Thymus (tissue), 11 donors: ENCODE measurements at regions not wholly inside any gene's neighbourhood (a gene's known extent, or its start where the extent isn't known, plus 50 kb on each side); places are given as distances from the start of the nearest gene placed in this dataset.

ENCODE experiments used
- DNase-seq, 9 donors: peaks; one replicate each; pipeline ENCODE4 v3.0.0-alpha.2; 2013; ENCODE audit warnings: low spot score in 9 of 9, low read depth in 6 of 9, missing footprints in 1 of 9
- H3K27ac ChIP-seq, 2 donors: one replicate each; pipeline ENCODE4 v1.5.1; 2013; ENCODE audit warnings: control low read depth in 1 of 2, low read depth in 1 of 2, low read length in 1 of 2, mild to moderate bottlenecking in 1 of 2, moderate library complexity in 1 of 2
- H3K27me3 ChIP-seq, 2 donors: one replicate each; pipeline ENCODE4 v1.5.1; 2013; ENCODE audit warnings: low read length in 1 of 2; ENCODE audit not compliant: control insufficient read depth in 2 of 2, insufficient read depth in 1 of 2
- H3K36me3 ChIP-seq, 2 donors: one replicate each; pipeline ENCODE4 v1.5.1; 2013; ENCODE audit warnings: low read length in 1 of 2, mild to moderate bottlenecking in 1 of 2, moderate library complexity in 1 of 2; ENCODE audit not compliant: control insufficient read depth in 2 of 2, insufficient read depth in 2 of 2
- H3K4me1 ChIP-seq, 2 donors: one replicate each; pipeline ENCODE4 v1.5.1; 2013; ENCODE audit warnings: low read length in 2 of 2; ENCODE audit not compliant: control insufficient read depth in 2 of 2, insufficient read depth in 2 of 2
- H3K4me3 ChIP-seq, 2 donors: one replicate each; pipeline ENCODE4 v1.5.1; 2013; ENCODE audit warnings: low read length in 2 of 2, control low read depth in 1 of 2, mild to moderate bottlenecking in 1 of 2
- H3K9me3 ChIP-seq, 2 donors: one replicate each; pipeline ENCODE4 v1.5.1; 2013; ENCODE audit warnings: low read length in 1 of 2, mild to moderate bottlenecking in 1 of 2; ENCODE audit not compliant: control insufficient read depth in 2 of 2, insufficient read depth in 1 of 2
- WGBS: extraction: QIAGEN DNeasy Blood & Tissue Kit; methylation state at CpG from one replicate; pipeline ENCODE4 v1.1.7; 2013; 5-methylcytosine and 5-hydroxymethylcytosine counted together
- donor health status: healthy.

GRCh38 chr6:98335594-98335993, 498.8 kb upstream of the POU3F2 start:
- H3K27ac ChIP-seq: no peak overlapping the region
- H3K9me3 ChIP-seq: no peaks in the 10 kb centered on the region
- DNase-seq: no peak
- no peaks in the 10 kb centered on the region for H3K4me1 ChIP-seq
- H3K4me3 ChIP-seq: no peak overlapping the region
- no peaks in the 10 kb centered on the region for H3K27me3 ChIP-seq
- H3K36me3 ChIP-seq: no peaks in the 10 kb centered on the region

- Histone ChIP-seq H3K9me3 (no peaks in the 10 kb centered on the region), H3K4me1 (no peaks in the 10 kb centered on the region), H3K27me3 (no peaks in the 10 kb centered on the region), H3K36me3 (no peaks in the 10 kb centered on the region), H3K4me3 (no peak overlapping the region), H3K27ac (no peak overlapping the region)
- no peak for DNase-seq
- WGBS: 96% methylated on average over 1 of the region's 1 CpG
Observed at GRCh38 chr6:98339506-98339905, 494.9 kb upstream of the POU3F2 start.

- Histone ChIP-seq H3K27ac (no peak overlapping the region), H3K36me3 (no peaks in the 10 kb centered on the region), H3K9me3 (no peaks in the 10 kb centered on the region), H3K4me1 (no peaks in the 10 kb centered on the region), H3K27me3 (no peaks in the 10 kb centered on the region), H3K4me3 (no peak overlapping the region)
- DNase-seq: no peak
Observed at GRCh38 chr6:98343004-98343403, 491.4 kb upstream of the POU3F2 start.

- Histone ChIP-seq H3K9me3 (no peaks in the 10 kb centered on the region), H3K4me3 (no peak overlapping the region), H3K4me1 (no peaks in the 10 kb centered on the region), H3K27me3 (no peaks in the 10 kb centered on the region), H3K36me3 (no peaks in the 10 kb centered on the region), H3K27ac (no peak overlapping the region)
- no peak for DNase-seq
Observed at GRCh38 chr6:98343797-98344196, 490.6 kb upstream of the POU3F2 start.

GRCh38 chr6:98352348-98352747, 482.0 kb upstream of the POU3F2 start:
- Histone ChIP-seq H3K27ac (no peak overlapping the region), H3K4me1 (no peaks in the 10 kb centered on the region), H3K36me3 (no peaks in the 10 kb centered on the region), H3K4me3 (no peak overlapping the region), H3K9me3 (no peaks in the 10 kb centered on the region), H3K27me3 (no peaks in the 10 kb centered on the region)
- WGBS: 88% methylated on average over 2 of the region's 2 CpGs
- DNase-seq: no peak

GRCh38 chr6:98358173-98358572, 476.2 kb upstream of the POU3F2 start:
- 80% methylated on average over 3 of the region's 3 CpGs for WGBS
- no peaks in the 10 kb centered on the region for H3K27me3 ChIP-seq

GRCh38 chr6:98366371-98366770, 468.0 kb upstream of the POU3F2 start:
- H3K27ac ChIP-seq: no peak overlapping the region
- H3K4me3 ChIP-seq: no peak overlapping the region
- H3K4me1 ChIP-seq: no peaks in the 10 kb centered on the region
- H3K36me3 ChIP-seq: no peaks in the 10 kb centered on the region
- no peak for DNase-seq
- WGBS: 91% methylated on average over 6 of the region's 6 CpGs
- H3K27me3 ChIP-seq: no peaks in the 10 kb centered on the region
- no peaks in the 10 kb centered on the region for H3K9me3 ChIP-seq

More at GRCh38 chr6:98358173-98358572, 476.2 kb upstream of the POU3F2 start:
- H3K9me3 ChIP-seq: no peaks in the 10 kb centered on the region
- no peak overlapping the region for H3K4me3 ChIP-seq
- no peak overlapping the region for H3K27ac ChIP-seq
- H3K4me1 ChIP-seq: no peaks in the 10 kb centered on the region
- H3K36me3 ChIP-seq: no peaks in the 10 kb centered on the region
- no peak for DNase-seq

GRCh38 chr6:98380589-98380988, 453.8 kb upstream of the POU3F2 start:
- no peak overlapping the region for H3K4me3 ChIP-seq
- DNase-seq: no peak
- no peaks in the 10 kb centered on the region for H3K4me1 ChIP-seq
- H3K27ac ChIP-seq: no peak overlapping the region
- WGBS: 87% methylated on average over 3 of the region's 3 CpGs
- H3K9me3 ChIP-seq: no peaks in the 10 kb centered on the region
- H3K36me3 ChIP-seq: no peaks in the 10 kb centered on the region
- H3K27me3 ChIP-seq: no peaks in the 10 kb centered on the region

- H3K27me3 ChIP-seq: no peaks in the 10 kb centered on the region
- no peaks in the 10 kb centered on the region for H3K9me3 ChIP-seq
- H3K27ac ChIP-seq: no peak overlapping the region
- H3K4me3 ChIP-seq: no peak overlapping the region
- 82% methylated on average over 3 of the region's 3 CpGs for WGBS
- no peaks in the 10 kb centered on the region for H3K4me1 ChIP-seq
- no peaks in the 10 kb centered on the region for H3K36me3 ChIP-seq
- no peak for DNase-seq
Observed at GRCh38 chr6:98382246-98382645, 452.1 kb upstream of the POU3F2 start.

- Histone ChIP-seq H3K36me3 (no peaks in the 10 kb centered on the region), H3K4me3 (no peak overlapping the region), H3K27me3 (no peaks in the 10 kb centered on the region), H3K4me1 (no peaks in the 10 kb centered on the region), H3K9me3 (no peaks in the 10 kb centered on the region), H3K27ac (no peak overlapping the region)
- WGBS: 60% methylated on average over 7 of the region's 7 CpGs
- no peak for DNase-seq
Observed at GRCh38 chr6:98384334-98384733, 450.0 kb upstream of the POU3F2 start.
